ENCODE measurements at regions not wholly inside any gene's neighbourhood (a gene's known extent, or its start where the extent isn't known, plus 50 kb on each side); places are given as distances from the start of the nearest gene placed in this dataset.

DNA sequence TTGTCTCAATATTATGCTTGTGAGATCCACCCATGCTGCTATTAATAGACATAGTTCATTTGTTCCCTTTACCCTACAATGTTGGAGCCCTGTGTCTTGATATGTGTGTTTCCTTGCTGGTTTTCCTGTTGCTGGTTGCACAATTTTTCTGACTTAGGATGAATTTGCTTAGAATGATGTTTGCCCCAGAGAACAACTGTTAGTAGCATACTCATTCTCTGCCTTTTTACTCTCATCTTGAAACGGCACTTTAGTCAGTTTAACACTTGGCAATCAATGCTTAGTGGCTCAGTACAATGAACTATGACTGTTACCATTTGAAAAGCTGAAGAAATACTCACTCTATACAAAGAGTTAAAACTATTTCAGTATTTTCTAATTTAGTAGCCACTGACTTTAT is 158.8 kb upstream of the NDST4 start:
- no peak overlapping the region for H3K4me3 ChIP-seq (ENCODE audit: low read length in 3 of 3)
- H3K9ac ChIP-seq (ENCODE audit: low read length in 3 of 3): no peak overlapping the region
- H3K27me3 ChIP-seq (ENCODE audit: control insufficient read depth, insufficient read depth, low read length): no peaks in the 10 kb centered on the region
- H3K27ac ChIP-seq (ENCODE audit: low read depth in 2 of 2, low read length in 2 of 2): no peak overlapping the region
- intact Hi-C loops (cut with DNase I): no loop called here
- H3K36me3 ChIP-seq (ENCODE audit: control insufficient read depth in 2 of 3, insufficient read depth in 3 of 3, low read length in 3 of 3): no peaks in the 10 kb centered on the region
- H3K4me1 ChIP-seq (ENCODE audit: control insufficient read depth in 2 of 3, insufficient read depth in 2 of 3, low read depth in 1 of 3, low read length in 3 of 3): no peaks in the 10 kb centered on the region
- no peaks in the 10 kb centered on the region for H3K9me3 ChIP-seq (ENCODE audit: control insufficient read depth in 2 of 3, insufficient read depth in 1 of 3, low read length in 3 of 3)
- DNase-seq (no peak), FAIRE-seq (no peak)
- no peak for TF ChIP-seq CTCF (IDR thresholded peaks at IDR 0.05; ENCODE audit: borderline replicate concordance, extremely low read depth, insufficient read depth)

GRCh38 chr4:115260195-115260594 is 146.8 kb upstream of the NDST4 start:
- Histone ChIP-seq H3K27ac (ENCODE audit: low read depth in 2 of 2, low read length in 2 of 2) (no peak overlapping the region), H3K4me1 (ENCODE audit: control insufficient read depth in 2 of 3, insufficient read depth in 2 of 3, low read depth in 1 of 3, low read length in 3 of 3) (no peaks in the 10 kb centered on the region), H3K36me3 (ENCODE audit: control insufficient read depth in 2 of 3, insufficient read depth in 3 of 3, low read length in 3 of 3) (no peaks in the 10 kb centered on the region), H3K9me3 (ENCODE audit: control insufficient read depth in 2 of 3, insufficient read depth in 1 of 3, low read length in 3 of 3) (no peaks in the 10 kb centered on the region), H3K27me3 (ENCODE audit: control insufficient read depth, insufficient read depth, low read length) (no peaks in the 10 kb centered on the region), H3K4me3 (ENCODE audit: low read length in 3 of 3) (no peak overlapping the region), H3K9ac (ENCODE audit: low read length in 3 of 3) (no peak overlapping the region)
- FAIRE-seq (no peak), DNase-seq (no peak)
- intact Hi-C loops (cut with DNase I): no loop called here
- TF ChIP-seq CTCF (IDR thresholded peaks at IDR 0.05; ENCODE audit: borderline replicate concordance, extremely low read depth, insufficient read depth): no peak

- no peak overlapping the region for H3K9ac ChIP-seq (ENCODE audit: low read length in 3 of 3)
- no peaks in the 10 kb centered on the region for H3K4me1 ChIP-seq (ENCODE audit: control insufficient read depth in 2 of 3, insufficient read depth in 2 of 3, low read depth in 1 of 3, low read length in 3 of 3)
- no peak for TF ChIP-seq CTCF (IDR thresholded peaks at IDR 0.05; ENCODE audit: borderline replicate concordance, extremely low read depth, insufficient read depth)
- no peaks in the 10 kb centered on the region for H3K27me3 ChIP-seq (ENCODE audit: control insufficient read depth, insufficient read depth, low read length)
- H3K9me3 ChIP-seq (ENCODE audit: control insufficient read depth in 2 of 3, insufficient read depth in 1 of 3, low read length in 3 of 3): no peaks in the 10 kb centered on the region
- no peaks in the 10 kb centered on the region for H3K36me3 ChIP-seq (ENCODE audit: control insufficient read depth in 2 of 3, insufficient read depth in 3 of 3, low read length in 3 of 3)
- H3K4me3 ChIP-seq (ENCODE audit: low read length in 3 of 3): no peak overlapping the region
- DNase-seq: no peak
- intact Hi-C loops (cut with DNase I): no loop called here
- no peak overlapping the region for H3K27ac ChIP-seq (ENCODE audit: low read depth in 2 of 2, low read length in 2 of 2)
- no peak for FAIRE-seq
Measured at GRCh38 chr4:115259642-115260041, 146.2 kb upstream of the NDST4 start.

GRCh38 chr4:115249808-115250207 is 136.4 kb upstream of the NDST4 start:
- Histone ChIP-seq H3K4me1 (ENCODE audit: control insufficient read depth in 2 of 3, insufficient read depth in 2 of 3, low read depth in 1 of 3, low read length in 3 of 3) (no peaks in the 10 kb centered on the region), H3K27ac (ENCODE audit: low read depth in 2 of 2, low read length in 2 of 2) (no peak overlapping the region), H3K9ac (ENCODE audit: low read length in 3 of 3) (no peak overlapping the region), H3K27me3 (ENCODE audit: control insufficient read depth, insufficient read depth, low read length) (no peaks in the 10 kb centered on the region), H3K4me3 (ENCODE audit: low read length in 3 of 3) (no peak overlapping the region), H3K36me3 (ENCODE audit: control insufficient read depth in 2 of 3, insufficient read depth in 3 of 3, low read length in 3 of 3) (no peaks in the 10 kb centered on the region), H3K9me3 (ENCODE audit: control insufficient read depth in 2 of 3, insufficient read depth in 1 of 3, low read length in 3 of 3) (no peaks in the 10 kb centered on the region)
- no peak for FAIRE-seq
- intact Hi-C loops (cut with DNase I): no loop called here
- DNase-seq: no peak
- TF ChIP-seq CTCF (IDR thresholded peaks at IDR 0.05; ENCODE audit: borderline replicate concordance, extremely low read depth, insufficient read depth): no peak

All from kidney (tissue), 13 donors.